NCI-H2081 (cell line): ENCODE measurements at regions not wholly inside any gene's neighbourhood (a gene's known extent, or its start where the extent isn't known, plus 50 kb on each side); places are given as distances from the start of the nearest gene placed in this dataset.

Experiments
- DNase-seq, 2 experiments: peaks; one replicate each; lab custom pipeline; 2025; lab: John Stamatoyannopoulos, UW

DNA sequence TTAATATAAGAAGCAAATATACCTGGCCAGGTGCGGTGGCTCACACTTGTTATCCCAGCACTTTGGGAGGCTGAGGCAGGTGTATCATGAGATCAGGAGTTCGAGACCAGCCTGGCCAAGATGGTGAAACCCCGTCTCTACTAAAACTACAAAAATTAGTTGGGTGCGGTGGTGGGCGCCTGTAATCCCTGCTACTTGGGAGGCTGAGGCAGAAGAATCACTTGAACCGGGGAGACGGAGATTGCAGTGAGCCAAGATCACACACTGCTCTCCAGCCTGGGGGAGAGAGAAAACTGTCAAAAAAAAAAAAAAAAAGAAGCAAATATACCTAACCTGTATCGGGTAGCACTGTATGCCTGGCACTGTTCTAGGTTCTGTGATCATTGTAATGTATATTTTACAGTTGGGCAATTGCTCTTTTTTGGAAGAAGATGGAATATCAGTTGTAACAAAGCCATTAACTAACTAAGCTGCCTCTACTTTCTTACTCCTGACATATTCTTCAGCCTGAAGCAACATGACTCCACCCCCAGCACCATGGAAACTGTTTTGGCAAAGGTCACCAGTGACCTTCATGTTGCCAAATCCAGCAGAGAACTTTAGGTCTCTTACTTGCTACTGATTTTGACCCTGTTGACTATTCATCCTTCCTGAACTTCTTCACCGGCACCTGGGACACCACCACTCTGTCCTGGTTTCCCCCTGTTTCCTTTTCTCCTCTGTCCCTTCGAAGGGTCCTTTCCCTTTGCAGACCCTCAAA, 203.8 kb downstream of the RPLP1 start:
- DNase-seq, result no peak

GRCh38 chr15:69657626-69658025, 205.0 kb downstream of the RPLP1 start:
- no peak for DNase-seq

DNA sequence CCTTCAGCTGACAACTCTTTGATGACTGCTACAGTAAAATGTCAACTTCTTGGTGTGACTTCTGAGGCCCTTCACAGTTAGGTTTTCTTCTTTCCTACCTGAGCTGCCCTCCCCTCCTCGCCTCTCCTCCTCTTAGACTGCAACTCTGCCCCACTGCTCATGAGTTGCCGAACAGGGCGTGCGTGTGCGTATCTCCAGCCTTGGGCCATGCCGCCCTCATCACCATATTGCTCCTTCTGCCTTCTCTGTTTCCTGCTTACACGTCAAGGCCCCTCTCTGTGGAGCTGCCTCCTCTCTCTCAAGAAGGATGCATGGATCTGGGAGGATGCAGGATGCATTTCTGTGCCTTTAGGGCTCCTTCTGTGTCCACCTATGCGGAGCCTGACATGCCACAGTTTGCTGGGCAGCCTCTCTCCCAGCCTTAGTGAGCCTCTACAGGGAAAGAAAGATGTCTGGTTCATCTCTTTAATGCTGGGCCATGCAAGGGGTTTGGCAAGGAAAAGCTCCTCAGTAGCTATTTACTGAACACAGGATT, 205.9 kb downstream of the RPLP1 start:
- DNase-seq, result no peak

GRCh38 chr15:69659454-69660050, 206.9 kb downstream of the RPLP1 start:
- no peak for DNase-seq

- DNase-seq, result no peak
These were observed 207.5 kb downstream of the RPLP1 start for GRCh38 chr15:69660114-69660513.

GRCh38 chr15:69660658-69661405, 208.2 kb downstream of the RPLP1 start:
- DNase-seq, result no peak

DNA sequence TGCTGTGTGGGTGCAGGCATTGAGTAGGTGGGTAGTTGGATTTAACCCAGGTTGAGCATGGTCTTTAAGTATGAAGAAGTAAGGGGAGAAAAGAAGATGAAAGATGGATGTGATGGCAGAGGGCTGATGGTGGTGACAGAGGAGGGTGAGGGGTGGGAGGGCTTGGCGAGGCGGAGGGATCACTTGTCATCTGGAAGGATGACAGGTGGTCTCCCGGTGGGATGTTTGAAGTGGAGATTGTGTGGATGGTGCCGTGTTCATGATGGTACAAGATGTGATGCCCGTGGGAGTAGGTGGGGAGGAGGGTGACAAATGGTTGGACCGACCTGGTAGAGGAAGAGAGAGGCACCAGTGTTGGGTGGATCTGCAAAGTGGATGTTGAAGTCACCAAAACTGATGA, 208.8 kb downstream of the RPLP1 start:
- DNase-seq, result no peak

DNA sequence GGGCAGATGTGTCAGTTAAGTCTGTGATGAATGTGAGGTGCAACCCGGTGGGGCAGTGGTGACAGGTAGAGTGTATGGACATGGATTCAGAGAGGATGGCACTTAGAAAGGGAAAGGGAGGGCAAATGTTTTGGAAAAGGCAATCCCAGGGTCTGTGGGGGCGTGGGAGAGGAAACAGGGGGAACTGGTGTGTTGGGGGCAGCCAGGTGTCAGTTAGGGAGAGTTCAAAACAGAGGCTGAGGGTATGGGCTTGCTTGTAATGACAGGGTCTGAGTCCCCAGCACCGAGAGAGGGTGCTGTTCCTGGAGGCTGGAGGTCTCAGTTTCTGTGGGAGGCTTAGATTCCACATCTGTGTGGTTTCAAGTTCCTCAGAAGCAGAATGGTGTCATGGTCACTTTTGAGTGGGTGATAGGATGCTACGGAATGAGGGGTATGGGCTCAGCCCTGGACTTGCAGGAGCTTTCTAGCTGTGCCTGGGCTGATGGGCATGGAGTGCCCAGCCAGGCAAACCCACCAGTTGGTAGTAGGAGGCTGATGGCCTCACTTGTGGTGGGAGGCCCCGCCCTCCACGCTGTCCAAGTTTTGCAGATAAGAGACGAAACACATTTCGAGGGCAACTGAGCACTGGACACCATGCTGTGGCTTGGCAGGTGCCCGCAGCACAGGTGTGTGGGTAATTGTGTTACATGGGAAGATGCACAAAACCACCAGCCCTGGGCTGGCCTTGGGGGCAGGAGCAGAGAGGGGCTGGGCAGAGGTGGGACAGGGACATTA, 209.4 kb downstream of the RPLP1 start:
- DNase-seq, result no peak

DNA sequence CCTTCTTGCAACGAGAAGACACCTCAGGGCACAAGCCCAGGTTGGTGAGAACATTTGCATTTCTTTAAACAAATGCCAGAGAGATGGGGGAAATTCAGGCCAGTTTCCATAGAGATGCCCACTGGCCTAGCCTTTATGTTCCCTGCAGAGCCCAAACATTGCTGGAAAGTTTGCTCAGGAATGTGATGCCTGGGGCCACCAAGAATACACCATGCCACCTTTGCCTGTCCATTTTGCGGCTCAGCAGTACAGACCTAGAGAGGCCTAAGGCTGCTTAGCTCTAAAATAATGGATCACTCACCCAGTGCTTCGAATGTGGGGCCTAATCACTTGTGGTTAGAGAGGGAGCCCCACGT, 210.0 kb downstream of the RPLP1 start:
- no peak for DNase-seq

GRCh38 chr15:69663441-69663840, 210.8 kb downstream of the RPLP1 start:
- no peak for DNase-seq

GRCh38 chr15:69663982-69664381, 211.4 kb downstream of the RPLP1 start:
- DNase-seq, result no peak

DNA sequence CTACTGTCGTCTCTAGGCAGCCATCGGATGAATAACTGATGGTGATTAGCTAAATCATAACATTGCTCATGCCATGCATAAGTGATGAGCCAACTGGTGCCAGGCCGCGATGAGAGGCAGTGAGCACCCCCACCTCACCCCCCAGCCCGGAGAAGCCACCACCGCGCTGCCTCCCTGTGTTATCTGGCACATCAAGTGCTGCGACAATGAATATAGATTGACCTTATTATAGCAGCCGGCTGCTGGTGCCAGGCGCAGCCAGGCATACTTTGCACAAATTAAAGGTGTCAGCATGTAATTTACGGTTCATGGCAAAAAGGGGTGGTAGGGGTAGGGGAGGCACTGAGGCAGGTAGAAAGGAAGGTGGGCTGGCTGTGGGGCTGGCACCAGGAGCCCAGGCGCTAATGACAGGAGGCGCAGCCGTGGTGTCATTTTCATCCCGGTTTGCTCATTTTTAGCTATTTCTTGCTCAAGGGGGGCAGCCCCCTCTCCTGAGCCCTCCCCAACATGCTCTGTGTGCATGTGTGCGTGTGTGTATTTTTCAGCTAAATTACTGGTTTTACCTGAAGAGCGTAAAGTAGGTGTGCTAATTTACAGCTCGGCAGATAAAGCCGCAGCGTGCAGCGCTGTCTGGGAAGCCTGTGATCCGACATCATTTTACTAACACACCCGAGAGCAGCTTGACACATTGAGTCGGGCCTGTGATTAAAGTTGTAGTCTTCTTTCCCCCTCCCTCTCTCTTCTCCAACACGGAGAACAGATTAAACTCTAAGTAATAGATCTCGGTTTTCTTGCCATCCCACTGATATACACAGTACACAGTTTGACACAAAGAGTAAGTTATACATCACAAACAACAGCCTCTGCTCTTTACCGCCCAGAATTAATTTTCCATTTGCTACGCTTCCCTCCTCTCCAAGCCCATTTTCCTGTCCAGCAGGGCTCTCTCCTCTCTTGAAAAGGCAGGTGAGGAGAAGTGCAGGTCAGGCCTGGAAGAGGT, 212.3 kb downstream of the RPLP1 start:
- peak; percentile 99 for DNase-seq

DNA sequence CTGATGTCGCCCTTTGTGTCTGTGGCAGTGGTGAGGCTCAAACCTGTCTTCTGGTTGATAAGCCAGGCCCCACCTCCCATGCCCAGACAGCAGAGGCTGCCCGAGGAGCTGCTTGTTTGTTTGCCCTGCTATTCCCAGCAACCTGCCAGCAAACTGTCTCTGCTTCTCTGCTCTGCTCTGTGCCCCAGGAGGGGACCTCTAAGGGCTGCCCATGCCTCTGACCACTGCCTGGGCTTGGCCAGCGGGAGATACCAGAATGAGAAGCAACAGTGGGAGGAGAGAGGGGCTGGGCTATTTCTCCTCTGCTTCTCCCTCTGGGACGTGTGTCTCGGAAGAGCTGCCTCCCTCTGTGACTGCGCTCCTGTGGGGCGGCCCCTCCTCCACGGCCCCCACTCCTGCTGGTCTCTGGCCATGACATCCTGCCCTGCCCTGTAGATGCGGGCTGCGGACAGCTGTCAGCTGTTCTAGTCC, 213.1 kb downstream of the RPLP1 start:
- peak in 1 of 2 experiments; percentile 61 for DNase-seq

DNA sequence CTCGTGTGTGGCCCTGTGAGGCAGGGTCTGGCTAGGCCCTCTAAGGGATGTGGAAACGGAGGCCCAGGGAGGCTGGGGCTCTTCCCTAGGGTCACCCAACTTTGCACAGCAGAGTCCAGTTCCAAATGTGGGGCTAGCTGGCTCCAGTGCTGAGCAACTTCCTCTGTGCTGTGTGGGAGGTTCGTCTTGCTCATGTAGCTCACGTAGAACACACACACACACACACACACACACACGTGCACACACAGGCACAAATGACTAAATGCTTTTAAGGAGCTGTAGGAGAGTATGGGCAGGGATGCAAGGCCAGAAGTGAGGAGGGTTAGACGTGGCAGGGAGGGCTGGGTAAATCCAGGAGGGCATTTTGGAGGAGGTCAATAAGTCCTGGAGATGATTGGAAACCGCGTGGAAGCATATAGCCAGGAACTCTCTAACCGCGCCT, 213.8 kb downstream of the RPLP1 start:
- no peak for DNase-seq

- no peak for DNase-seq
These were observed 214.5 kb downstream of the RPLP1 start for GRCh38 chr15:69666921-69667811.

- no peak for DNase-seq
These were observed 215.6 kb downstream of the RPLP1 start for GRCh38 chr15:69668039-69668705.

DNA sequence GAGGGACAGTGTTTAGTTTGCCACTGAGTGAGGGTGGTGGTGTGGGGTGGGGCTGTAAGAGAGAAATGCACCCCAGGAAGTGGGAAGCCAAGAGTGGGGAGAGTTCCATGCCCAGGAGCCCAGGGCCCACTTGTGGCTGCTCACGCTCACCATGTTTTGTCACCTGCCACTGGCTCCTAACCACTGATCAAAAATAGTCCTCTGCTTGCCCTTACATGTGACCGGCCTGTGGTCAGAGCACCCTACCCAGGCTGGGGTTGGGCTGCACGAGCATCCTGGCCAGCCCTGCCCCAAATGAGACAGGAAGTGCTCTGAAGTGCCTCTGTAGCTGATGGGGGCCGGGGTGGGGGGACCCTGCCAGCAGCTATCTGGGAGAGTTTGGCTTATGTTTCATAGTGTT, 216.3 kb downstream of the RPLP1 start:
- no peak for DNase-seq

GRCh38 chr15:69669446-69669845, 216.8 kb downstream of the RPLP1 start:
- no peak for DNase-seq

GRCh38 chr15:69673291-69673881, 220.8 kb downstream of the RPLP1 start:
- no peak for DNase-seq
